Activated CD8-positive, alpha-beta T cell treated with anti-CD3 and anti-CD28 coated beads for 36 hours (primary cell): ENCODE measurements at regions not wholly inside any gene's neighbourhood (a gene's known extent, or its start where the extent isn't known, plus 50 kb on each side); places are given as distances from the start of the nearest gene placed in this dataset.
"Not testable (repeated sequence)": the region's sequence is repeated elsewhere in the genome, so short reads cannot be mapped to it uniquely, and the experiment has no call there.

ENCODE experiments used
- ATAC-seq: fragments of 200-7000 bp; cut with Tn5 transposase; one replicate; pipeline ENCODE4 v1.10.0; 2021; ENCODE audit warnings: mild to moderate bottlenecking, moderate library complexity
- CTCF ChIA-PET: fragments of 350-600 bp; sonication (Branson Sonifier 250); formaldehyde crosslinking; loops from one replicate; lab custom pipeline; 2021; ENCODE audit warnings: antibody characterized with exemption; lab: Charles Lee
- POLR2A ChIA-PET: fragments of 350-600 bp; sonication (Branson Sonifier 250); formaldehyde crosslinking; loops from one replicate; lab custom pipeline; 2021; ENCODE audit warnings: antibody characterized with exemption; lab: Charles Lee
- DNase-seq: peaks from one replicate; pipeline ENCODE4 v3.0.0-alpha.2; 2020
- H3K27ac Mint-ChIP-seq: one replicate; pipeline ENCODE4 v1.8.0; 2021; ENCODE audit warnings: mild to moderate bottlenecking, mixed read lengths
- H3K27me3 Mint-ChIP-seq: one replicate; pipeline ENCODE4 v1.8.0; 2021; ENCODE audit warnings: mixed read lengths
- H3K36me3 Mint-ChIP-seq: one replicate; pipeline ENCODE4 v1.8.0; 2021; ENCODE audit warnings: low read depth, mixed read lengths
- H3K4me1 Mint-ChIP-seq: one replicate; pipeline ENCODE4 v1.8.0; 2021; ENCODE audit warnings: low read depth, mixed read lengths
- H3K4me3 Mint-ChIP-seq: one replicate; pipeline ENCODE4 v1.8.0; 2021; ENCODE audit warnings: mild to moderate bottlenecking, moderate library complexity, mixed read lengths
- H3K9me3 Mint-ChIP-seq: one replicate; pipeline ENCODE4 v1.8.0; 2021; ENCODE audit warnings: mixed read lengths
- intact Hi-C: fragments of 100-400 bp; cut with micrococcal nuclease; formaldehyde crosslinking; loops from one replicate; pipeline ENCODE4 v1.10.0; 2022
- TF ChIP-seq, protein P1 (sequence below): fragments of 200-600 bp; IDR thresholded peaks from one replicate; pipeline ENCODE4 v1.8.0; 2022; ENCODE audit warnings: antibody characterized with exemption, mild to moderate bottlenecking

DNA sequence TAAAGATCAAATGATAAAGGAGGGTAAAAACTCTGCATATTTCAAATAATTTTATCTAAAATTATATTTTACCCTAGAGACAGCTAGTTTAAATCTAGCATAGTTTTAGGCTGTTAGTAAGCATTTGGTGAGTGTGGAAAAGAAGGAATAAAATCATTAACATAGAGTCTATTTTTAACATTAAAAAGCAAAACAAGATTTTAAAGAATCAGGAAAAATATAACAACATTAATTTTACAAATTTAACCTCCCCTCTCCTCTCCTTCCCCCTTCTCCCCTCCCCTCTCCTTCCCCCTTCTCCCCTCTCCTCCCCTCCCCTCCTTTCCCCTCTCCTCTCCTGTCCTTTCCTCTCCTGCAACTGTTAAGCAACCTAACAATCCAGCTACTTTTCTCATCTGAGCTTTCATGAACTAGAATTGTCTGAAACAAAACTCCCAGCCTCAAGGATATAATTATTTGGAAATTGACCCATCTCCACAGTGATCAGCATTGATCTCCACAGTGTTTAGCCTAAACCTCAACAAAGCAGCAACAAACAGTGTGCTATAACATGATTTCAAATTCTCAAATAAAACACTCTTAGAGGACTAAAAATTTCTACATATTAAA lies 293.2 kb downstream of the PPP1R3A start:
- Mint-ChIP-seq H3K36me3 (no peaks in the 10 kb centered on the region), H3K27ac (no peak overlapping the region), H3K27me3 (no peaks in the 10 kb centered on the region), H3K9me3 (peaks cover 4% of the 10 kb centered on the region), H3K4me1 (no peaks in the 10 kb centered on the region), H3K4me3 (no peak overlapping the region)
- intact Hi-C loops, result no loop called here
- POLR2A ChIA-PET, result interaction anchor here (0.6 kb wide), 1 partner anchor 83 kb away, joined by 3 read pairs; no protein-coding TSS in a partner anchor
- ATAC-seq (no peak), DNase-seq (no peak)
- TF ChIP-seq, protein P1, sequence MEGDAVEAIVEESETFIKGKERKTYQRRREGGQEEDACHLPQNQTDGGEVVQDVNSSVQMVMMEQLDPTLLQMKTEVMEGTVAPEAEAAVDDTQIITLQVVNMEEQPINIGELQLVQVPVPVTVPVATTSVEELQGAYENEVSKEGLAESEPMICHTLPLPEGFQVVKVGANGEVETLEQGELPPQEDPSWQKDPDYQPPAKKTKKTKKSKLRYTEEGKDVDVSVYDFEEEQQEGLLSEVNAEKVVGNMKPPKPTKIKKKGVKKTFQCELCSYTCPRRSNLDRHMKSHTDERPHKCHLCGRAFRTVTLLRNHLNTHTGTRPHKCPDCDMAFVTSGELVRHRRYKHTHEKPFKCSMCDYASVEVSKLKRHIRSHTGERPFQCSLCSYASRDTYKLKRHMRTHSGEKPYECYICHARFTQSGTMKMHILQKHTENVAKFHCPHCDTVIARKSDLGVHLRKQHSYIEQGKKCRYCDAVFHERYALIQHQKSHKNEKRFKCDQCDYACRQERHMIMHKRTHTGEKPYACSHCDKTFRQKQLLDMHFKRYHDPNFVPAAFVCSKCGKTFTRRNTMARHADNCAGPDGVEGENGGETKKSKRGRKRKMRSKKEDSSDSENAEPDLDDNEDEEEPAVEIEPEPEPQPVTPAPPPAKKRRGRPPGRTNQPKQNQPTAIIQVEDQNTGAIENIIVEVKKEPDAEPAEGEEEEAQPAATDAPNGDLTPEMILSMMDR, result no peak
- CTCF ChIA-PET, result no interaction called here

DNA sequence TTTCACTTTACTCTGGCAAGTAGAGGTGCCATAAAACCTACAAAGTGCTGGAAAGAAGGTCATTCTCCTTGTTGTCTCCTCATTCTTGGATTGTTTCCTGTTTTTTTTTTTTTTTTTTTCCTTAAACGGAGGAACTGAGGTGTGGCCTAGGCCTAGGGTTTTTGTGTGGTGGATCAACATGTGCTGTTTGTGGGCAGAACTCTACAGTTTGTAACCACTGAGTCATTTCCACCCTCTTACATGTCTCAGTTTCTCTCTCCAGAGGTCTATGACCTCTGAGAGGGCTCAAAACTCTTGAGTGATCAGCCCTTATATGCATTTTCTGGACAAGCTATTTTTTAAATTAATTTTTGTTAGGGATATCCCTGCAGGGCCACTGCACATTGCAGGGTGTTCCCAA lies 296.0 kb downstream of the PPP1R3A start:
- ATAC-seq, result no peak
- no peaks in the 10 kb centered on the region for H3K27me3 Mint-ChIP-seq
- intact Hi-C loops, result no loop called here
- DNase-seq, result no peak
- ChIA-PET POLR2A (no interaction called here), CTCF (no interaction called here)
- no peak overlapping the region for H3K4me3 Mint-ChIP-seq
- TF ChIP-seq, protein P1, result no peak
- H3K4me1 Mint-ChIP-seq, result no peaks in the 10 kb centered on the region
- H3K9me3 Mint-ChIP-seq, result peaks cover 11% of the 10 kb centered on the region
- H3K36me3 Mint-ChIP-seq, result no peaks in the 10 kb centered on the region
- no peak overlapping the region for H3K27ac Mint-ChIP-seq

DNA sequence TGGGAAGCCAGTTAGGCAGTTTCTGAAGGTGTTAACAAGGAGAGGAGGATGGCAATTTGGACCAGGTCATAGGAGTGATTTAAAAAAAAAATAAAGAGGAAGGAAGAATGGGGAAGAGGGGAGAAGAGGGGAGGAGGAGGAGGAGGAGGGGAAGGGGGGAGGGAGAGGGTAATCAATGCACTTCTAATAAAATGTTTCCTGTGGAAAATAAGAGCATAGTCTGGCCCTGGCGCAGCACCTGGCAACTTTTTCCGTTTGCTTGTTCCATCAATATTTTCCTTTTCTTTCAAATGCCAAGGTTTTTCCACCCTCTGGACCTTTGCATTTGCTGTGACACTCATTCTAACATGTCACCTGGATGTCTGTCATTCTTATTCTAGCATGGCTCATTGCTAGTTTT lies 308.2 kb downstream of the PPP1R3A start:
- Mint-ChIP-seq H3K4me3 (no peak overlapping the region), H3K27me3 (no peaks in the 10 kb centered on the region), H3K27ac (no peak overlapping the region), H3K9me3 (no peaks in the 10 kb centered on the region), H3K36me3 (no peaks in the 10 kb centered on the region), H3K4me1 (no peaks in the 10 kb centered on the region)
- POLR2A ChIA-PET, result no interaction called here
- intact Hi-C loops, result no loop called here
- DNase-seq (no peak), ATAC-seq (no peak)
- CTCF ChIA-PET, result no interaction called here
- TF ChIP-seq, protein P1, result no peak

DNA sequence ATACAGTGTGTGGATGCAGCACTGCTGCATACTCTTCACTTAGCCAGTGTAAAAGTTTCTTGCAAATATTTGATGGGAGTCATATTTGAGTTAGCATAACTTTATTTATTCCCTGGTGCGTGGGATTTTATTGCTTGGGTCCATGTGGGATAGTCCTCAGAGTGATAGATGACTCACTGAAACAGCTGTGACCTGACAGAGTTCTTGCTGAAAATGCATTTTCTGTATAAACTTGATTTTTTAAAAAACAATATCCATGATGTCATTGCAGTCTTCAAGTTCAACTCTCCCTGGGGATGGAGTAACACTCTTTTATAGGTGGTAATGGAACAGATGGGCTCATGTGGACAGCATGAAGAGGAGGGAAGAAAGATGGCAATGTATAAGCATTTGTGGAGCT lies 310.0 kb downstream of the PPP1R3A start:
- Mint-ChIP-seq H3K27ac (no peak overlapping the region), H3K9me3 (no peaks in the 10 kb centered on the region), H3K27me3 (no peaks in the 10 kb centered on the region), H3K4me1 (no peaks in the 10 kb centered on the region), H3K36me3 (no peaks in the 10 kb centered on the region), H3K4me3 (no peak overlapping the region)
- no peak for DNase-seq
- TF ChIP-seq, protein P1, result no peak
- ChIA-PET POLR2A (no interaction called here), CTCF (no interaction called here)
- intact Hi-C loops, result no loop called here
- ATAC-seq, result no peak

DNA sequence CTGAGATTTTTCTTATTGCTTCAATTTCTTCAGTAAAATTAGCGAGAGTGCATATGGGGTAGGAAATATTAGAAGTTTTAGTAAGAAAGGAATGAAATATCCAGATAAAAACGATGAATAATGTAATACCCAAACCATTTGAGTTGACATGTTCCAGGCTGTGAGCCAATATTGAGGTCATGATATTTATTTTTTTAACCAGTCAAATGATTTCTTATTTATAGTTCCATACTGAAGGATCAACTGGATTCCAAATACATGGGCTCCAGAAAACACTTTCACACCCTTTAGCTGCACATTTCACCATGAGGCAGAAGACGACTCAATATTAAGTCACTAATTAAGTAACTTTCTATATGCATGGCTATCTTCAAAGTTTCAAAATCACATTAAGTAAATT lies 312.5 kb downstream of the PPP1R3A start:
- Mint-ChIP-seq H3K4me3 (no peak overlapping the region), H3K4me1 (no peaks in the 10 kb centered on the region)

DNA sequence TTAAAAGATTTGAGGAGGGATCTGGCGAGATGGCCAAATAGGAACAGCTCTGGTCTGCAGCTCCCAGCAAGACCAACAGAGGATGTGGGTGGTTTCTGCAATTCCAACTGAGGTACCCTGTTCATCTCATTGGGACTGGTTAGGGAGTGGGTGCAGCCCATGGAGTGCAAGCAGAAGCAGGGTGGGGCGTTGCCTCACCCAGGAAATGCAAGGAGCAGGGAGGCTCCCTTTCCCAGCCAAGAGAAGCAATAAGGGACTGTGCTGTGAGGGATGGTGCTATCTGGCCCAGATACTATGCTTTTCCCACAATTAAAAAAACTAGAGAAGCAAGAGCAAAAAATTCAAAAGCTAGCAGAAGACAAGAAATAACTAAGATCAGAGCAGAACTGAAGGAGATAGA lies 318.4 kb downstream of the PPP1R3A start:
- H3K4me1 Mint-ChIP-seq, H3K4me3 Mint-ChIP-seq, H3K27me3 Mint-ChIP-seq, H3K27ac Mint-ChIP-seq, POLR2A ChIA-PET, intact Hi-C loops, DNase-seq, H3K9me3 Mint-ChIP-seq, H3K36me3 Mint-ChIP-seq, CTCF ChIA-PET, ATAC-seq: not testable (repeated sequence)

More for the DNA sequence above, 312.5 kb downstream of the PPP1R3A start:
- TF ChIP-seq, protein P1, result no peak
- Mint-ChIP-seq H3K9me3 (peaks cover under 1% of the 10 kb centered on the region), H3K36me3 (no peaks in the 10 kb centered on the region), H3K27me3 (no peaks in the 10 kb centered on the region), H3K27ac (no peak overlapping the region)
- intact Hi-C loops, result no loop called here
- DNase-seq (no peak), ATAC-seq (no peak)
- ChIA-PET POLR2A (no interaction called here), CTCF (no interaction called here)

DNA sequence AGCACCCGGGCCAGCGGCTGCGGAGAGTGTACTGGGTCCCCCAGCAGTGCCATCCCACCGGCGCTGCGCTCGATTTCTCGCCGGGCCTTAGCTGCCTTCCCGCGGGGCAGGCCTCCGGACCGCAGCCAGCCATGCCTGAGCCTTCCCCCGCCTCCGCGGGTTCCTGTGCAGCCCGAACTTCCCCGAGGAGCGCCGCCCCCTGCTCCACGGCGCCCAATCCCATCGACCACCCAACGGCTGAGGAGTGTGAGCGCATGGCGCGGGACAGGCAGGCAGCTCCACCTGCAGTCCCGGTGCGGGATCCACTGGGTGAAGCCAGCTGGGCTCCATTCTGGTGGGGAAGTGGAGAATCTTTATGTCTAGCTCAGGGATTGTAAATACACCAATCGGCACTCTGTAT lies 325.4 kb downstream of the PPP1R3A start:
- H3K9me3 Mint-ChIP-seq, intact Hi-C loops, POLR2A ChIA-PET, H3K4me3 Mint-ChIP-seq, H3K36me3 Mint-ChIP-seq, DNase-seq, ATAC-seq, H3K4me1 Mint-ChIP-seq, H3K27me3 Mint-ChIP-seq, H3K27ac Mint-ChIP-seq, CTCF ChIA-PET: not testable (repeated sequence)

DNA sequence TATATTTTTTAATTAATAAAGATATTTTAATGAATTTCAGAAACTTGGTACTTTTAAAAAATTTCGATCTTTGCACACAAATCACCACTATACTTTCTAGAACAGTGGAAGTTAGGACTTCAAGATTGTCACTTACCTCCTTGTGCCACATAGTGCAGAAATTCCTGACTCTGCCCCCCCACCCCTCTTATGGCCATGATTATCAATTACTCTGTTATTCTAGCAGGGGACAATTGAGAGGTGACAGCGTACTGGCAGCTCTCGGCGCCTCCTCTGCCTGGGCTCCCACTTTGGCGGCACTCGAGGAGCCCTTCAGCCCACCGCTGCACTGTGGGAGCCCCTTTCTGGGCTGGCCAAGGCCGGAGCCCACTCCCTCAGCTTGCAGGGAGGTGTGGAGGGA lies 325.9 kb downstream of the PPP1R3A start:
- not testable (repeated sequence) for H3K36me3 Mint-ChIP-seq

More for the DNA sequence above, 325.9 kb downstream of the PPP1R3A start:
- H3K27ac Mint-ChIP-seq, H3K9me3 Mint-ChIP-seq, POLR2A ChIA-PET, DNase-seq, H3K27me3 Mint-ChIP-seq, H3K4me3 Mint-ChIP-seq, H3K4me1 Mint-ChIP-seq, intact Hi-C loops, CTCF ChIA-PET, ATAC-seq: not testable (repeated sequence)
